ENCODE measurements at regions not wholly inside any gene's neighbourhood (a gene's known extent, or its start where the extent isn't known, plus 50 kb on each side); places are given as distances from the start of the nearest gene placed in this dataset.

GRCh38 chr18:24710474-24710873, 250.0 kb downstream of the HRH4 start:
- Histone ChIP-seq H3K27ac (ENCODE audit: low read length) (no peak overlapping the region), H3K36me3 (ENCODE audit: control insufficient read depth, insufficient read depth, low read length) (no peaks in the 10 kb centered on the region), H3K4me3 (ENCODE audit: low read length) (no peak overlapping the region), H3K4me1 (ENCODE audit: control insufficient read depth, insufficient read depth, low read length) (no peaks in the 10 kb centered on the region), H3K9me3 (ENCODE audit: control insufficient read depth, insufficient read depth, low read length) (no peaks in the 10 kb centered on the region), H3K27me3 (ENCODE audit: control insufficient read depth, insufficient read depth, low read length) (no peaks in the 10 kb centered on the region)
- Mint-ChIP-seq H3K36me3 (no peaks in the 10 kb centered on the region), H3K4me1 (no peaks in the 10 kb centered on the region), H3K27ac (no peak overlapping the region), H3K27me3 (ENCODE audit: low read depth in 2 of 2) (peaks cover 4 to 5% of the 10 kb centered on the region in 2 donors), H3K9me3 (no peaks in the 10 kb centered on the region), H3K4me3 (no peak overlapping the region)
- TF ChIP-seq, protein P1, sequence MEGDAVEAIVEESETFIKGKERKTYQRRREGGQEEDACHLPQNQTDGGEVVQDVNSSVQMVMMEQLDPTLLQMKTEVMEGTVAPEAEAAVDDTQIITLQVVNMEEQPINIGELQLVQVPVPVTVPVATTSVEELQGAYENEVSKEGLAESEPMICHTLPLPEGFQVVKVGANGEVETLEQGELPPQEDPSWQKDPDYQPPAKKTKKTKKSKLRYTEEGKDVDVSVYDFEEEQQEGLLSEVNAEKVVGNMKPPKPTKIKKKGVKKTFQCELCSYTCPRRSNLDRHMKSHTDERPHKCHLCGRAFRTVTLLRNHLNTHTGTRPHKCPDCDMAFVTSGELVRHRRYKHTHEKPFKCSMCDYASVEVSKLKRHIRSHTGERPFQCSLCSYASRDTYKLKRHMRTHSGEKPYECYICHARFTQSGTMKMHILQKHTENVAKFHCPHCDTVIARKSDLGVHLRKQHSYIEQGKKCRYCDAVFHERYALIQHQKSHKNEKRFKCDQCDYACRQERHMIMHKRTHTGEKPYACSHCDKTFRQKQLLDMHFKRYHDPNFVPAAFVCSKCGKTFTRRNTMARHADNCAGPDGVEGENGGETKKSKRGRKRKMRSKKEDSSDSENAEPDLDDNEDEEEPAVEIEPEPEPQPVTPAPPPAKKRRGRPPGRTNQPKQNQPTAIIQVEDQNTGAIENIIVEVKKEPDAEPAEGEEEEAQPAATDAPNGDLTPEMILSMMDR (IDR thresholded peaks at IDR 0.05): no peak
- intact Hi-C loops (cut with micrococcal nuclease): no loop called here
- DNase-seq (no peak), ATAC-seq (no peak)

- peaks cover 18 to 32% of the 10 kb centered on the region in 2 donors for H3K27me3 Mint-ChIP-seq (ENCODE audit: low read depth in 2 of 2)
- no peak for ATAC-seq
- no peaks in the 10 kb centered on the region for H3K27me3 ChIP-seq (ENCODE audit: control insufficient read depth, insufficient read depth, low read length)
- no peak overlapping the region for H3K27ac ChIP-seq (ENCODE audit: low read length)
- H3K4me1 Mint-ChIP-seq: no peaks in the 10 kb centered on the region
- TF ChIP-seq, protein P1 (IDR thresholded peaks at IDR 0.05): no peak
- no peak for DNase-seq
- H3K36me3 Mint-ChIP-seq: no peaks in the 10 kb centered on the region
- no peaks in the 10 kb centered on the region for H3K9me3 Mint-ChIP-seq
- H3K9me3 ChIP-seq (ENCODE audit: control insufficient read depth, insufficient read depth, low read length): no peaks in the 10 kb centered on the region
- no peak overlapping the region for H3K4me3 ChIP-seq (ENCODE audit: low read length)
- H3K4me1 ChIP-seq (ENCODE audit: control insufficient read depth, insufficient read depth, low read length): no peaks in the 10 kb centered on the region
- no peak overlapping the region for H3K4me3 Mint-ChIP-seq
- H3K36me3 ChIP-seq (ENCODE audit: control insufficient read depth, insufficient read depth, low read length): no peaks in the 10 kb centered on the region
- no peak overlapping the region for H3K27ac Mint-ChIP-seq
- intact Hi-C loops (cut with micrococcal nuclease): no loop called here
These were observed 259.4 kb downstream of the HRH4 start for GRCh38 chr18:24719791-24720190.

DNA sequence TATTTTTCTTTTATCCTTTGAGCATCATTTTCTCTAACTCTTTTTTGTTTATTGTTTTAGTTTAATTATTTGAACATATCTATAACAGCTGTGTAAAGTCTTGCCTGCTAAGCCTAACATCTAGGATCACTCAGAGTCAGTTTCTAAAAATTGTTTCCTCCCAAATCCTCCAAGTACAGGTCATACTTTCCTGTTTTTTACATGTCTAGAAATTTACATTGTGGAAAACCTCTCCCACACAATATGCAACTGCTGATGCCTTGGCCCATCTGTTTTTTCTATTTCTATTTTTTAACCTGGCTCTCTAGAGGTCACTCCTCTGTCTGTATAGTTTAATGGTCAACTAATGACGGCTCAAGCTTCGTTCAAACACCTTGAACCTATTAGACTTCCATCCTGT, 261.0 kb downstream of the HRH4 start:
- no peaks in the 10 kb centered on the region for H3K9me3 ChIP-seq (ENCODE audit: control insufficient read depth, insufficient read depth, low read length)
- H3K4me1 ChIP-seq (ENCODE audit: control insufficient read depth, insufficient read depth, low read length): no peaks in the 10 kb centered on the region
- no peaks in the 10 kb centered on the region for H3K36me3 ChIP-seq (ENCODE audit: control insufficient read depth, insufficient read depth, low read length)
- Mint-ChIP-seq H3K4me3 (no peak overlapping the region), H3K9me3 (no peaks in the 10 kb centered on the region), H3K27ac (no peak overlapping the region), H3K36me3 (no peaks in the 10 kb centered on the region), H3K27me3 (ENCODE audit: low read depth in 2 of 2) (peaks cover 18 to 32% of the 10 kb centered on the region in 2 donors), H3K4me1 (no peaks in the 10 kb centered on the region)
- ATAC-seq: no peak
- TF ChIP-seq, protein P1 (IDR thresholded peaks at IDR 0.05): no peak
- no peaks in the 10 kb centered on the region for H3K27me3 ChIP-seq (ENCODE audit: control insufficient read depth, insufficient read depth, low read length)
- H3K27ac ChIP-seq (ENCODE audit: low read length): no peak overlapping the region
- WGBS (ENCODE audit: insufficient coverage): 94% methylated on average over 2 of the region's 2 CpGs
- no peak overlapping the region for H3K4me3 ChIP-seq (ENCODE audit: low read length)
- DNase-seq: no peak
- intact Hi-C loops (cut with micrococcal nuclease): no loop called here

GRCh38 chr18:24725644-24726415, 265.4 kb downstream of the HRH4 start:
- no peak overlapping the region for H3K27ac ChIP-seq (ENCODE audit: low read length)
- no peaks in the 10 kb centered on the region for H3K4me1 ChIP-seq (ENCODE audit: control insufficient read depth, insufficient read depth, low read length)
- TF ChIP-seq, protein P1 (IDR thresholded peaks at IDR 0.05): no peak
- ATAC-seq: no peak
- peaks cover 0 to 4% of the 10 kb centered on the region in 2 donors for H3K4me1 Mint-ChIP-seq
- intact Hi-C loops (cut with micrococcal nuclease): loop anchor here (1.0 to 5.0 kb wide), 2 partner anchors 239 to 364 kb away; no protein-coding TSS in a partner anchor
- no peak overlapping the region for H3K4me3 Mint-ChIP-seq
- no peaks in the 10 kb centered on the region for H3K27me3 ChIP-seq (ENCODE audit: control insufficient read depth, insufficient read depth, low read length)
- H3K27me3 Mint-ChIP-seq (ENCODE audit: low read depth in 2 of 2): peaks cover 20 to 21% of the 10 kb centered on the region in 2 donors
- no peak for DNase-seq
- no peaks in the 10 kb centered on the region for H3K36me3 Mint-ChIP-seq
- H3K27ac Mint-ChIP-seq: no peak overlapping the region
- no peaks in the 10 kb centered on the region for H3K9me3 ChIP-seq (ENCODE audit: control insufficient read depth, insufficient read depth, low read length)
- H3K4me3 ChIP-seq (ENCODE audit: low read length): no peak overlapping the region
- no peaks in the 10 kb centered on the region for H3K36me3 ChIP-seq (ENCODE audit: control insufficient read depth, insufficient read depth, low read length)
- H3K9me3 Mint-ChIP-seq: no peaks in the 10 kb centered on the region
- 83% methylated on average over 8 of the region's 9 CpGs for WGBS (ENCODE audit: insufficient coverage)
